H9 (cell line): ENCODE measurements at regions not wholly inside any gene's neighbourhood (a gene's known extent, or its start where the extent isn't known, plus 50 kb on each side); places are given as distances from the start of the nearest gene placed in this dataset.

ENCODE experiments used
- DNase-seq: peaks from one replicate; pipeline ENCODE4 v3.0.0-alpha.2; 2017
- H2AFZ ChIP-seq: one replicate; pipeline ENCODE4 v1.6.1; 2013; ENCODE audit warnings: mild to moderate bottlenecking, low read length, control low read depth, moderate library complexity
- H2AK5ac ChIP-seq: 2 replicates; pipeline ENCODE4 v1.6.1; 2013; ENCODE audit warnings: low read length, control low read depth, mixed read lengths; ENCODE audit not compliant: insufficient read length
- H2BK120ac ChIP-seq: one replicate; pipeline ENCODE4 v1.6.1; 2013; ENCODE audit warnings: low read depth, mild to moderate bottlenecking, low read length, control low read depth, inconsistent platforms; ENCODE audit not compliant: poor library complexity, severe bottlenecking
- H2BK12ac ChIP-seq: 2 replicates; pipeline ENCODE4 v1.6.1; 2013; ENCODE audit warnings: low read length, control low read depth, mixed read lengths, low read depth; ENCODE audit not compliant: insufficient read length
- H2BK15ac ChIP-seq: 2 replicates; pipeline ENCODE4 v1.6.1; 2013; ENCODE audit warnings: low read depth, low read length, control low read depth
- H2BK20ac ChIP-seq: one replicate; pipeline ENCODE4 v1.6.1; 2013; ENCODE audit warnings: low read depth, mild to moderate bottlenecking, low read length, control low read depth, inconsistent platforms; ENCODE audit not compliant: poor library complexity, severe bottlenecking
- H2BK5ac ChIP-seq: 2 replicates; pipeline ENCODE4 v1.6.1; 2013; ENCODE audit warnings: low read length, control low read depth, mixed read lengths; ENCODE audit not compliant: insufficient read length
- H3K14ac ChIP-seq: 2 replicates; pipeline ENCODE4 v1.6.1; 2013; ENCODE audit warnings: low read length, control low read depth; ENCODE audit not compliant: insufficient read depth
- H3K18ac ChIP-seq: 2 replicates; pipeline ENCODE4 v1.6.1; 2013; ENCODE audit warnings: low read depth, mild to moderate bottlenecking, mixed read lengths, low read length, control low read depth; ENCODE audit not compliant: insufficient read length
- H3K23ac ChIP-seq: 2 replicates; pipeline ENCODE4 v1.6.1; 2013; ENCODE audit warnings: low read length, control low read depth, mixed read lengths, low read depth; ENCODE audit not compliant: insufficient read length
- H3K23me2 ChIP-seq: 2 replicates; pipeline ENCODE4 v1.6.1; 2013; ENCODE audit warnings: low read depth, mild to moderate bottlenecking, mixed read lengths, low read length, control low read depth; ENCODE audit not compliant: insufficient read length, poor library complexity, severe bottlenecking
- H3K27ac ChIP-seq: 2 replicates; pipeline ENCODE4 v1.5.1; 2013; ENCODE audit warnings: low read length, control low read depth, mixed read lengths, low read depth; ENCODE audit not compliant: insufficient read length
- H3K27me3 ChIP-seq: 2 replicates; pipeline ENCODE4 v1.6.1; 2013; ENCODE audit warnings: low read length, control low read depth, inconsistent platforms; ENCODE audit not compliant: insufficient read depth
- H3K4ac ChIP-seq: 2 replicates; pipeline ENCODE4 v1.6.1; 2013; ENCODE audit warnings: low read depth, mild to moderate bottlenecking, control low read depth, inconsistent platforms, low read length, moderate library complexity
- H3K4me1 ChIP-seq: 2 replicates; pipeline ENCODE4 v1.6.1; 2013; ENCODE audit warnings: low read length, control low read depth, inconsistent platforms; ENCODE audit not compliant: insufficient read depth
- H3K4me2 ChIP-seq: 2 replicates; pipeline ENCODE4 v1.6.1; 2013; ENCODE audit warnings: low read length, control low read depth, mixed read lengths; ENCODE audit not compliant: insufficient read length, insufficient read depth
- H3K56ac ChIP-seq: 2 replicates; pipeline ENCODE4 v1.6.1; 2013; ENCODE audit warnings: low read depth, mild to moderate bottlenecking, mixed read lengths, low read length, control low read depth; ENCODE audit not compliant: insufficient read length
- H3K79me1 ChIP-seq: 2 replicates; pipeline ENCODE4 v1.6.1; 2013; ENCODE audit warnings: low read depth, mild to moderate bottlenecking, moderate library complexity, low read length, control low read depth, inconsistent platforms; ENCODE audit not compliant: insufficient read depth, poor library complexity, severe bottlenecking
- H3K79me2 ChIP-seq: 2 replicates; pipeline ENCODE4 v1.6.1; 2013; ENCODE audit warnings: low read length, control low read depth, inconsistent platforms; ENCODE audit not compliant: insufficient read depth
- H3K9ac ChIP-seq: 2 replicates; pipeline ENCODE4 v1.6.1; 2013; ENCODE audit warnings: low read length, control low read depth, mixed read lengths; ENCODE audit not compliant: insufficient read length; ENCODE audit errors: extremely low read depth
- H3K9me3 ChIP-seq: one replicate; pipeline ENCODE4 v1.6.1; 2013; ENCODE audit warnings: low read depth, low read length, inconsistent platforms; ENCODE audit not compliant: control insufficient read depth
- H3T11ph ChIP-seq: one replicate; pipeline ENCODE4 v1.6.1; 2013; ENCODE audit warnings: mild to moderate bottlenecking, low read length, control low read depth, inconsistent platforms
- H4K20me1 ChIP-seq: one replicate; pipeline ENCODE4 v1.6.1; 2013; ENCODE audit not compliant: control insufficient read depth, insufficient read length, insufficient read depth
- H4K5ac ChIP-seq: 2 replicates; pipeline ENCODE4 v1.6.1; 2013; ENCODE audit warnings: low read depth, mild to moderate bottlenecking, mixed read lengths, low read length, control low read depth; ENCODE audit not compliant: insufficient read length
- H4K8ac ChIP-seq: replicated peaks from 2 replicates; pipeline ENCODE4 v1.6.1; 2013; ENCODE audit warnings: low read length, control low read depth, mixed read lengths, low read depth; ENCODE audit not compliant: insufficient read length
- H4K91ac ChIP-seq: 2 replicates; pipeline ENCODE4 v1.6.1; 2013; ENCODE audit warnings: low read depth, mild to moderate bottlenecking, moderate library complexity, mixed read lengths, low read length, control low read depth; ENCODE audit not compliant: insufficient read length
- H3K27ac Mint-ChIP-seq, 3 experiments: 2 replicates in 2 of 3; 3 replicates in 1 of 3; pipeline ENCODE4 v1.8.0; 2020 to 2021; ENCODE audit warnings: mixed read lengths in 3 of 3, mild to moderate bottlenecking in 1 of 3, moderate library complexity in 1 of 3
- H3K27me3 Mint-ChIP-seq: 2 replicates; pipeline ENCODE4 v1.8.0; 2021; ENCODE audit warnings: low read depth, mild to moderate bottlenecking, moderate library complexity, mixed read lengths
- H3K36me3 Mint-ChIP-seq, 3 experiments: 2 replicates in 2 of 3; 3 replicates in 1 of 3; pipeline ENCODE4 v1.8.0; 2020 to 2021; ENCODE audit warnings: low read depth in 3 of 3, mixed read lengths in 3 of 3; ENCODE audit not compliant: insufficient read depth in 1 of 3
- H3K4me1 Mint-ChIP-seq, 2 experiments: 2 replicates each; pipeline ENCODE4 v1.8.0; 2020; ENCODE audit warnings: mixed read lengths in 2 of 2
- H3K4me3 Mint-ChIP-seq, 2 experiments: 2 replicates in 1 of 2; 3 replicates in 1 of 2; pipeline ENCODE4 v1.8.0; 2020 to 2021; ENCODE audit warnings: mild to moderate bottlenecking in 2 of 2, mixed read lengths in 2 of 2, moderate library complexity in 1 of 2
- H3K9me3 Mint-ChIP-seq, 2 experiments: 2 replicates in 1 of 2; 3 replicates in 1 of 2; pipeline ENCODE4 v1.8.0; 2020; ENCODE audit warnings: mild to moderate bottlenecking in 2 of 2, mixed read lengths in 2 of 2, moderate library complexity in 1 of 2
- CTCF ChIP-seq: fragments of 200-600 bp; sonication (generic); conservative IDR thresholded peaks from 3 replicates; pipeline ENCODE4 v1.8.0; 2021; ENCODE audit warnings: antibody characterized with exemption, mild to moderate bottlenecking

DNA sequence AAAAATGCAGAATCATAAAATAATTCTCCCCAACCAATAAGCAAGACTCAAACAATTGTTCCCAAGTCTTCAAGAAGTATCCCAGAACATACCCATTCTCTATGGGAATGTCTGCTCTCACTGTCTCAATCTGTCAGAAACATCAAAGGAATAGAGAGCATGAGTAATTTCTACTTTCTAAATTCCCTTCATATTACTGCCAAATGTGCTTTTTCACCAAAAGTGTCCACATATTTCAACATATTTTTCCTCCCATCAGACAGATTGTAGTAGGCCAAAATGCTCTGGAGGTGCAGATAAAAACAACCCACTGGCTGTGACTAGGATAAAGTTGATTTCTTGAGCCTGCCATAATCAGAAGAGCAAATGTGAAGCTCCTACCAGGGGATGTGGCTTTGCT lies 692.0 kb upstream of the FAM241A start:
- H3K4ac ChIP-seq: no peak overlapping the region
- H4K20me1 ChIP-seq: no peaks in the 10 kb centered on the region
- H4K8ac ChIP-seq: no peak overlapping the region
- H3K79me1 ChIP-seq: no peaks in the 10 kb centered on the region
- no peak overlapping the region for H2BK5ac ChIP-seq
- no peaks in the 10 kb centered on the region for H3K27me3 ChIP-seq
- no peak for DNase-seq
- Mint-ChIP-seq H3K9me3 (no peaks in the 10 kb centered on the region; a peak in 1 of 5 replicates), H3K27me3 (no peaks in the 10 kb centered on the region), H3K4me3 (no peak overlapping the region), H3K4me1 (no peaks in the 10 kb centered on the region), H3K36me3 (no peaks in the 10 kb centered on the region; a peak in 1 of 7 replicates), H3K27ac (no peak overlapping the region)
- H3T11ph ChIP-seq: no peak overlapping the region
- no peak overlapping the region for H3K56ac ChIP-seq
- no peak overlapping the region for H2BK12ac ChIP-seq
- no peak overlapping the region for H3K4me2 ChIP-seq
- H3K14ac ChIP-seq: no peak overlapping the region
- no peak overlapping the region for H2BK120ac ChIP-seq
- no peaks in the 10 kb centered on the region for H3K9me3 ChIP-seq
- H2AK5ac ChIP-seq: no peak overlapping the region
- H2BK20ac ChIP-seq: no peak overlapping the region
- H3K4me1 ChIP-seq: no peaks in the 10 kb centered on the region
- H4K91ac ChIP-seq: no peak overlapping the region
- H4K5ac ChIP-seq: no peak overlapping the region
- no peaks in the 10 kb centered on the region for H3K23me2 ChIP-seq
- H2BK15ac ChIP-seq: no peak overlapping the region
- no peak overlapping the region for H3K18ac ChIP-seq
- no peak overlapping the region for H3K27ac ChIP-seq
- H2AFZ ChIP-seq: no peak overlapping the region
- no peaks in the 10 kb centered on the region for H3K79me2 ChIP-seq
- H3K9ac ChIP-seq: no peak overlapping the region
- H3K23ac ChIP-seq: no peak overlapping the region
- no peak for TF ChIP-seq CTCF
